IMR-90 (cell line): ENCODE measurements at regions not wholly inside any gene's neighbourhood (a gene's known extent, or its start where the extent isn't known, plus 50 kb on each side); places are given as distances from the start of the nearest gene placed in this dataset.
A peak's percentile ranks its signal among the peaks of the same experiment; 100 is the strongest.

ENCODE experiments used
- ATAC-seq: fragments of 200-7000 bp; cut with Tn5 transposase; 2 replicates; pipeline ENCODE4 v1.9.1; 2020; ENCODE audit warnings: low read depth, mild to moderate bottlenecking, moderate library complexity
- BruUV-seq: library from RNA; stranded (reverse); fragments of 400-500 nt; replicated peaks from 2 replicates; lab custom pipeline; 2021; lab: Mats Ljungman, UMichigan
- CTCF ChIA-PET: fragments of 300-600 bp; formaldehyde crosslinking; extraction: SDS; loops from one replicate; lab custom pipeline; 2021; ENCODE audit warnings: antibody characterized with exemption; lab: Yijun Ruan, JAX
- POLR2A ChIA-PET: fragments of 300-600 bp; sonication (Branson Sonifier 250); formaldehyde crosslinking; loops from one replicate; lab custom pipeline; 2022; ENCODE audit warnings: antibody characterized with exemption; ENCODE audit not compliant: unreplicated experiment; lab: Charles Lee
- DNase-seq: peaks from one replicate; pipeline ENCODE4 v3.0.0; 2013
- H2AFZ ChIP-seq: replicated peaks from 2 replicates; pipeline ENCODE3; 2013; ENCODE audit warnings: low read length, mild to moderate bottlenecking; ENCODE audit not compliant: poor library complexity
- H2AK5ac ChIP-seq: 2 replicates; pipeline ENCODE4 v1.6.1; 2013; ENCODE audit warnings: low read depth, low read length, inconsistent platforms
- H2AK9ac ChIP-seq: replicated peaks from 2 replicates; pipeline ENCODE3; 2013; ENCODE audit warnings: mild to moderate bottlenecking, low read depth, low read length, moderate library complexity; ENCODE audit not compliant: poor library complexity
- H2BK120ac ChIP-seq: 2 replicates; pipeline ENCODE4 v1.6.1; 2013; ENCODE audit warnings: low read depth, low read length, inconsistent platforms
- H2BK15ac ChIP-seq: 3 replicates; pipeline ENCODE4 v1.6.1; 2013; ENCODE audit warnings: low read depth, low read length, inconsistent platforms
- H2BK20ac ChIP-seq: 2 replicates; pipeline ENCODE4 v1.6.1; 2013; ENCODE audit warnings: low read depth, mild to moderate bottlenecking, inconsistent platforms, low read length, moderate library complexity
- H2BK5ac ChIP-seq: 2 replicates; pipeline ENCODE4 v1.6.1; 2013; ENCODE audit warnings: mild to moderate bottlenecking, low read depth, low read length, inconsistent platforms; ENCODE audit not compliant: poor library complexity, severe bottlenecking
- H3K14ac ChIP-seq: replicated peaks from 2 replicates; pipeline ENCODE4 v1.6.1; 2013; ENCODE audit warnings: low read depth, low read length, inconsistent platforms
- H3K18ac ChIP-seq: 2 replicates; pipeline ENCODE4 v1.6.1; 2013; ENCODE audit warnings: low read depth, low read length, control low read depth
- H3K23ac ChIP-seq: 2 replicates; pipeline ENCODE4 v1.6.1; 2013; ENCODE audit warnings: low read depth, low read length, inconsistent platforms
- H3K27ac ChIP-seq: 2 replicates; pipeline ENCODE4 v1.5.1; 2013; ENCODE audit warnings: mild to moderate bottlenecking, control low read depth, low read length; ENCODE audit not compliant: insufficient read depth
- H3K27me3 ChIP-seq: 2 replicates; pipeline ENCODE4 v1.6.1; 2013; ENCODE audit warnings: low read length; ENCODE audit not compliant: control insufficient read depth, insufficient read depth
- H3K36me3 ChIP-seq: 2 replicates; pipeline ENCODE4 v1.6.1; 2013; ENCODE audit warnings: low read length, mixed read lengths; ENCODE audit not compliant: control insufficient read depth, insufficient read depth
- H3K4ac ChIP-seq: 2 replicates; pipeline ENCODE4 v1.6.1; 2013; ENCODE audit warnings: low read depth, low read length, inconsistent platforms
- H3K4me1 ChIP-seq: 2 replicates; pipeline ENCODE4 v1.6.1; 2013; ENCODE audit warnings: low read length, mixed read lengths; ENCODE audit not compliant: control insufficient read depth, insufficient read depth
- H3K4me2 ChIP-seq: 2 replicates; pipeline ENCODE4 v1.6.1; 2013; ENCODE audit warnings: low read depth, mild to moderate bottlenecking, control low read depth, low read length, moderate library complexity
- H3K4me3 ChIP-seq: 2 replicates; pipeline ENCODE4 v1.5.1; 2013; ENCODE audit warnings: low read depth, mild to moderate bottlenecking, control low read depth, low read length, moderate library complexity; ENCODE audit not compliant: insufficient read depth
- H3K56ac ChIP-seq: 2 replicates; pipeline ENCODE4 v1.6.1; 2013; ENCODE audit warnings: low read length, inconsistent platforms; ENCODE audit not compliant: insufficient read depth; ENCODE audit errors: extremely low read depth
- H3K79me1 ChIP-seq, 2 experiments: 2 replicates each; pipeline ENCODE4 v1.6.1; 2013; ENCODE audit warnings: low read length in 2 of 2, inconsistent platforms in 1 of 2, low read depth in 1 of 2
- H3K9ac ChIP-seq: 2 replicates; pipeline ENCODE4 v1.6.1; 2013; ENCODE audit warnings: low read depth, low read length, control low read depth
- H3K9me1 ChIP-seq: 2 replicates; pipeline ENCODE4 v1.6.1; 2013; ENCODE audit warnings: low read length, inconsistent platforms; ENCODE audit not compliant: insufficient read depth
- H3K9me3 ChIP-seq: 2 replicates; pipeline ENCODE4 v1.6.1; 2013; ENCODE audit warnings: low read length; ENCODE audit not compliant: control insufficient read depth, insufficient read depth
- H4K20me1 ChIP-seq: 2 replicates; pipeline ENCODE4 v1.6.1; 2013; ENCODE audit warnings: low read length, inconsistent platforms; ENCODE audit not compliant: insufficient read depth
- H4K5ac ChIP-seq: 2 replicates; pipeline ENCODE4 v1.6.1; 2013; ENCODE audit warnings: mild to moderate bottlenecking, low read depth, low read length, control low read depth
- H4K8ac ChIP-seq, 2 experiments: 2 replicates each; pipeline ENCODE4 v1.6.1; 2013; ENCODE audit warnings: low read depth in 2 of 2, low read length in 2 of 2, control low read depth in 1 of 2, inconsistent platforms in 1 of 2
- H4K91ac ChIP-seq: 2 replicates; pipeline ENCODE4 v1.6.1; 2013; ENCODE audit warnings: low read depth, low read length, inconsistent platforms; ENCODE audit not compliant: insufficient read depth
- CEBPB ChIP-seq: IDR thresholded peaks from 2 replicates; pipeline ENCODE4 v1.6.1; 2012; ENCODE audit warnings: low read depth, low read length, improper control_type of control experiment
- MXI1 ChIP-seq: IDR thresholded peaks from 2 replicates; pipeline ENCODE4 v1.6.1; 2012; ENCODE audit warnings: low read depth, mild to moderate bottlenecking, low read length, moderate library complexity, borderline replicate concordance
- NFE2L2 ChIP-seq: fragments of 150-350 bp; IDR thresholded peaks from 2 replicates; pipeline ENCODE4 v1.6.1; 2016; ENCODE audit warnings: low read depth, mild to moderate bottlenecking, low read length
- WGBS, 2 experiments: methylation state at CpG; one replicate each; pipeline versions ENCODE4 v1.1.5 to v1.1.7; 2013; ENCODE audit warnings: missing lambda C conversion rate in 2 of 2; ENCODE audit not compliant: insufficient read length in 1 of 2; ENCODE audit errors: extremely low coverage in 2 of 2; 5-methylcytosine and 5-hydroxymethylcytosine counted together
- dilution Hi-C: fragments of 300-500 bp; cut with HindIII; formaldehyde crosslinking; loops from one replicate; pipeline ENCODE4 v1.14.3; 2018; ENCODE audit warnings: low sequenced_read_pairs; ENCODE audit not compliant: unreplicated experiment
- in situ Hi-C: fragments of 300-500 bp; cut with MboI; formaldehyde crosslinking; loops from 3 replicates; pipeline ENCODE4 v1.14.3; 2019; ENCODE audit warnings: low sequenced_read_pairs, inconsistent platforms, mixed read lengths
- intact Hi-C: fragments of 100-400 bp; cut with micrococcal nuclease; formaldehyde crosslinking; loops from 2 replicates; pipeline ENCODE4 v1.10.0; 2022
- TF ChIP-seq, protein P1 (sequence below): fragments of 150-350 bp; IDR thresholded peaks from 2 replicates; pipeline ENCODE4 v1.6.1; 2016; ENCODE audit warnings: low read depth, mild to moderate bottlenecking, low read length, moderate library complexity, borderline replicate concordance

DNA sequence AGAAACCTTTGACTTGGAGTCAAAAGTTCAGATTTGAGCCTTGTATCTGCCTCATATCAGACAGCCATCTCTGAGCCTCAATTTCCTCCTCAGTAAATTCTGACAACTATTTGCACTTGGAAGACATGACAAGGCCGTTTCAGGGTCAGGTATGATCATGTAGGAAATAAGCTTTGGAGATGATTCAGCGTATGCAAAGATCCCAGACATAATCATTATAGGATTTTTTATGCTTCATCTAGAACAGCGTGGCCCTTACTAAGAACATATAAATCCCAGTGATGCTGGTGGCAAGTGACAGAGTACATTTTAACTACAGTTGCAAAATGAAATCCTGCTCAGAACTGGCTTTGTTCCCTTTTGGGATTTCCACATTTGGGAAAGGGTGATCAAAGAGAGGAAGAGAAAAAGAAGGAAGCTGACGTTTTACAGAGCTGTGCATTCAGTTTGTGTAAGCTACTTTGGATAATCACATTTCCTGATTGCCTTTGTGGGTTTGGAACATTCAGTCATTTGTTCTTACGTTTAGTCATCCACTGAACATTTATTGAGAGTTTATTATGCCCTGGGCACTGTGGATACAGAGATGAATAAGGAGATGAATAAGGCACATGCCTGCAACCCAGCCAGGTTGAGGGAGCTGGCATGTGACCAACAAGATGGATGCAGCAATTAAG, 81.9 kb upstream of the HEPHL1 start:
- Histone ChIP-seq H2AK9ac (no peak overlapping the region), H3K9me1 (no peaks in the 10 kb centered on the region), H3K79me1 (no peaks in the 10 kb centered on the region), H2BK15ac (no peak overlapping the region), H3K36me3 (no peaks in the 10 kb centered on the region), H3K4me2 (no peak overlapping the region), H3K27ac (no peak overlapping the region), H3K4me3 (no peak overlapping the region), H3K23ac (no peak overlapping the region), H4K8ac (no peak overlapping the region), H2AFZ (no peak overlapping the region), H3K27me3 (peaks cover 9% of the 10 kb centered on the region), H3K56ac (no peak overlapping the region), H3K4me1 (no peaks in the 10 kb centered on the region), H2BK5ac (no peak overlapping the region), H3K14ac (no peak overlapping the region), H2BK20ac (no peak overlapping the region), H4K5ac (no peak overlapping the region), H4K91ac (no peak overlapping the region), H4K20me1 (no peaks in the 10 kb centered on the region), H3K9me3 (no peaks in the 10 kb centered on the region), H2BK120ac (no peak overlapping the region), H2AK5ac (no peak overlapping the region), H3K9ac (no peak overlapping the region), H3K4ac (no peak overlapping the region), H3K18ac (no peak overlapping the region)
- BruUV-seq: no TSS peak
- dilution Hi-C loops: no loop called here
- ATAC-seq (no peak), DNase-seq (peak; percentile 11)
- WGBS, 2 experiments: no CpG with 5 or more reads among the region's 5 CpGs
- CTCF ChIA-PET: interaction anchor here (0.6 kb wide), 1 partner anchor 47 kb away, joined by 3 read pairs; no protein-coding TSS in a partner anchor
- POLR2A ChIA-PET: no interaction called here
- in situ Hi-C loops: no loop called here
- intact Hi-C loops: no loop called here
- no peak for TF ChIP-seq CEBPB
- no peak for TF ChIP-seq NFE2L2
- TF ChIP-seq, protein P1, sequence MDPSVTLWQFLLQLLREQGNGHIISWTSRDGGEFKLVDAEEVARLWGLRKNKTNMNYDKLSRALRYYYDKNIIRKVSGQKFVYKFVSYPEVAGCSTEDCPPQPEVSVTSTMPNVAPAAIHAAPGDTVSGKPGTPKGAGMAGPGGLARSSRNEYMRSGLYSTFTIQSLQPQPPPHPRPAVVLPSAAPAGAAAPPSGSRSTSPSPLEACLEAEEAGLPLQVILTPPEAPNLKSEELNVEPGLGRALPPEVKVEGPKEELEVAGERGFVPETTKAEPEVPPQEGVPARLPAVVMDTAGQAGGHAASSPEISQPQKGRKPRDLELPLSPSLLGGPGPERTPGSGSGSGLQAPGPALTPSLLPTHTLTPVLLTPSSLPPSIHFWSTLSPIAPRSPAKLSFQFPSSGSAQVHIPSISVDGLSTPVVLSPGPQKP: no peak
- no peak for TF ChIP-seq MXI1
